ENCODE measurements at regions not wholly inside any gene's neighbourhood (a gene's known extent, or its start where the extent isn't known, plus 50 kb on each side); places are given as distances from the start of the nearest gene placed in this dataset.
"Not testable (repeated sequence)": the region's sequence is repeated elsewhere in the genome, so short reads cannot be mapped to it uniquely, and the experiment has no call there.

GRCh38 chr10:45144326-45145070 lies 143.8 kb downstream of the ZNF22 start:
- intact Hi-C loops (cut with DNase I), result no loop called here
- no peaks in the 10 kb centered on the region for H3K27me3 ChIP-seq
- no peaks in the 10 kb centered on the region for H3K9me3 ChIP-seq
- DNase-seq (ENCODE audit: extremely low spot score in 2 of 2), result no peak
- no peak for TF ChIP-seq CTCF (IDR thresholded peaks at IDR 0.05)
- TF ChIP-seq POLR2AphosphoS5 (IDR thresholded peaks at IDR 0.05; ENCODE audit: insufficient read depth in 1 of 2, low read depth in 1 of 2), result no peak
- TF ChIP-seq POLR2A (IDR thresholded peaks at IDR 0.05), result no peak
- H3K36me3 ChIP-seq, result no peaks in the 10 kb centered on the region
- H3K27ac ChIP-seq, result no peak overlapping the region
- no peaks in the 10 kb centered on the region for H3K4me1 ChIP-seq
- H3K4me3 ChIP-seq, result no peak overlapping the region

- intact Hi-C loops (cut with DNase I); H3K4me1 ChIP-seq: not testable (repeated sequence)
These were observed 144.4 kb downstream of the ZNF22 start for GRCh38 chr10:45145143-45145542.

GRCh38 chr10:45147000-45147399 lies 146.3 kb downstream of the ZNF22 start:
- intact Hi-C loops (cut with DNase I), result no loop called here
- H3K27ac ChIP-seq, result no peak overlapping the region
- no peaks in the 10 kb centered on the region for H3K36me3 ChIP-seq
- DNase-seq (ENCODE audit: extremely low spot score in 2 of 2), result no peak
- TF ChIP-seq POLR2AphosphoS5 (IDR thresholded peaks at IDR 0.05; ENCODE audit: insufficient read depth in 1 of 2, low read depth in 1 of 2) (no peak), POLR2A (IDR thresholded peaks at IDR 0.05) (no peak), CTCF (IDR thresholded peaks at IDR 0.05) (no peak)
- H3K9me3 ChIP-seq, result no peaks in the 10 kb centered on the region
- H3K4me3 ChIP-seq, result no peak overlapping the region
- H3K4me1 ChIP-seq, result no peaks in the 10 kb centered on the region
- H3K27me3 ChIP-seq, result no peaks in the 10 kb centered on the region

More at GRCh38 chr10:45145143-45145542, 144.4 kb downstream of the ZNF22 start:
- H3K4me3 ChIP-seq; H3K27me3 ChIP-seq; H3K36me3 ChIP-seq; H3K27ac ChIP-seq; H3K9me3 ChIP-seq; DNase-seq (ENCODE audit: extremely low spot score in 2 of 2): not testable (repeated sequence)

- TF ChIP-seq POLR2AphosphoS5 (IDR thresholded peaks at IDR 0.05; ENCODE audit: insufficient read depth in 1 of 2, low read depth in 1 of 2) (no peak), CTCF (IDR thresholded peaks at IDR 0.05) (no peak), POLR2A (IDR thresholded peaks at IDR 0.05) (no peak)
These were observed 150.3 kb downstream of the ZNF22 start for GRCh38 chr10:45150997-45151396.

GRCh38 chr10:45151467-45152214 lies 150.9 kb downstream of the ZNF22 start:
- Histone ChIP-seq H3K27me3 (no peaks in the 10 kb centered on the region), H3K27ac (no peak overlapping the region), H3K9me3 (no peaks in the 10 kb centered on the region), H3K36me3 (no peaks in the 10 kb centered on the region), H3K4me3 (no peak overlapping the region), H3K4me1 (no peaks in the 10 kb centered on the region)
- TF ChIP-seq CTCF (IDR thresholded peaks at IDR 0.05), result no peak
- no peak for TF ChIP-seq POLR2A (IDR thresholded peaks at IDR 0.05)
- TF ChIP-seq POLR2AphosphoS5 (IDR thresholded peaks at IDR 0.05; ENCODE audit: insufficient read depth in 1 of 2, low read depth in 1 of 2), result no peak
- intact Hi-C loops (cut with DNase I), result no loop called here
- no peak for DNase-seq (ENCODE audit: extremely low spot score in 2 of 2)

More at GRCh38 chr10:45150997-45151396, 150.3 kb downstream of the ZNF22 start:
- H3K27ac ChIP-seq, result no peak overlapping the region
- no peaks in the 10 kb centered on the region for H3K9me3 ChIP-seq
- no peaks in the 10 kb centered on the region for H3K27me3 ChIP-seq
- no peak for DNase-seq (ENCODE audit: extremely low spot score in 2 of 2)
- intact Hi-C loops (cut with DNase I), result no loop called here
- H3K36me3 ChIP-seq, result no peaks in the 10 kb centered on the region
- no peak overlapping the region for H3K4me3 ChIP-seq
- no peaks in the 10 kb centered on the region for H3K4me1 ChIP-seq

Data from vagina (tissue), 2 donors.